ENCODE measurements at regions not wholly inside any gene's neighbourhood (a gene's known extent, or its start where the extent isn't known, plus 50 kb on each side); places are given as distances from the start of the nearest gene placed in this dataset.

DNA sequence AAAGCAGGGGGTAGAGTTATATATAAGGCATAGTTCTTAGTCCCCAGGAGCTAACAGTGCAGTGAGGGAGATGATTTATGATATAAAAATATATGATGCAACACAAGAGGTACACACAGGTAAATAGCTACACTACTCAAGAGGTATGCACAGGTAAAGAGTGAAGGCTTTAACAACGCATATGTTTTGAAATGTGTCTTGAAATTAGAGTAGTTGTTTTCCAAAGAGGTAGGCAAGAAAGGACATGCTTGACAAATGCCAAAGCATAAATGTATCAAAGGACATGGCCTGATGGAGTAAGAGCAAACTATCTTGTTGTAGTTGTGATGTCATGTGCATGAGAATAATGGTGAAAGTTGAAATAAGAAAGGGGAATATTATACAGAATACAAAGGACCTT, 104.3 kb upstream of the C11orf87 start:
- no peak overlapping the region for H3K14ac ChIP-seq (ENCODE audit: insufficient read length)
- H4K8ac ChIP-seq (ENCODE audit: extremely low read depth, insufficient read depth, low read length): no peak overlapping the region
- POLR2A ChIA-PET (ENCODE audit: partially characterized antibody): no interaction called here
- no peak overlapping the region for H3K9ac ChIP-seq (replicated peaks in 1 of 4; ENCODE audit: extremely low read depth in 1 of 4, low read depth in 3 of 4, low read length in 3 of 4)
- H3K4me1 ChIP-seq (replicated peaks in 1 of 4; ENCODE audit: control insufficient read depth in 3 of 4, insufficient read depth in 4 of 4, low read length in 3 of 4): no peaks in the 10 kb centered on the region
- no peaks in the 10 kb centered on the region for H3K27me3 ChIP-seq (replicated peaks in 1 of 4; ENCODE audit: control insufficient read depth in 3 of 4, extremely low read depth in 1 of 4, insufficient read depth in 3 of 4, low read length in 3 of 4)
- 85% methylated on average over 1 of the region's 1 CpG; no CpG with 5 or more reads in 1 of the 2 experiments for WGBS, 2 experiments (ENCODE audit: extremely low coverage in 1 of 2, insufficient coverage in 1 of 2, insufficient read length in 1 of 2, insufficient replicate concordance in 2 of 2, low coverage in 1 of 2, low lambda C conversion rate in 2 of 2, missing lambda C conversion rate in 1 of 2)
- no peak overlapping the region for H3K23ac ChIP-seq (ENCODE audit: insufficient read length)
- H3K9me3 ChIP-seq (ENCODE audit: insufficient read depth in 2 of 2, low read depth in 1 of 2, low read length in 1 of 2): no peaks in the 10 kb centered on the region
- H3K56ac ChIP-seq (replicated peaks; ENCODE audit: insufficient read length, low read depth, low read length): no peak overlapping the region
- H3K79me2 ChIP-seq (ENCODE audit: control insufficient read depth in 1 of 2, insufficient read depth in 2 of 2, low read length in 2 of 2): no peaks in the 10 kb centered on the region
- H3K79me1 ChIP-seq (ENCODE audit: low read depth, low read length): no peaks in the 10 kb centered on the region
- H4K91ac ChIP-seq (replicated peaks; ENCODE audit: insufficient read length, low read length): no peak overlapping the region
- no peak for TF ChIP-seq NANOG (IDR thresholded peaks at IDR 0.05; ENCODE audit: insufficient read depth, low read depth, low read length, poor library complexity, severe bottlenecking)
- TF ChIP-seq, protein P1, sequence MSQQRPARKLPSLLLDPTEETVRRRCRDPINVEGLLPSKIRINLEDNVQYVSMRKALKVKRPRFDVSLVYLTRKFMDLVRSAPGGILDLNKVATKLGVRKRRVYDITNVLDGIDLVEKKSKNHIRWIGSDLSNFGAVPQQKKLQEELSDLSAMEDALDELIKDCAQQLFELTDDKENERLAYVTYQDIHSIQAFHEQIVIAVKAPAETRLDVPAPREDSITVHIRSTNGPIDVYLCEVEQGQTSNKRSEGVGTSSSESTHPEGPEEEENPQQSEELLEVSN (IDR thresholded peaks at IDR 0.05): no peak
- TF ChIP-seq GTF2F1 (IDR thresholded peaks at IDR 0.05; ENCODE audit: borderline replicate concordance, low read depth, low read length): no peak
- TF ChIP-seq CBX8 (IDR thresholded peaks at IDR 0.05; ENCODE audit: borderline replicate concordance, low read depth, low read length): no peak
- no peak for TF ChIP-seq JUND (IDR thresholded peaks at IDR 0.05; ENCODE audit: low read length)
- TF ChIP-seq PHF8 (conservative IDR thresholded peaks at IDR 0.05; ENCODE audit: low read depth, low read length): no peak
- TF ChIP-seq EZH2 (IDR thresholded peaks at IDR 0.05; ENCODE audit: low read depth, low read length, severe bottlenecking): no peak
- TF ChIP-seq JUN (IDR thresholded peaks at IDR 0.05; ENCODE audit: low read depth, low read length): no peak
- no peak for TF ChIP-seq RXRA (IDR thresholded peaks at IDR 0.05; ENCODE audit: insufficient read depth, low read depth, low read length)
- no peak overlapping the region for H2BK20ac ChIP-seq (ENCODE audit: low read length)
- no peak overlapping the region for H3K4ac ChIP-seq (replicated peaks; ENCODE audit: insufficient read length, low read depth, low read length)
- H3K18ac ChIP-seq (ENCODE audit: extremely low read depth, low read length): no peak overlapping the region
- no peak overlapping the region for H3K4me3 ChIP-seq (ENCODE audit: extremely low read depth in 1 of 4, insufficient read depth in 2 of 4, low read depth in 3 of 4, low read length in 4 of 4)
- no peak overlapping the region for H2BK5ac ChIP-seq (ENCODE audit: low read depth, low read length)
- H2BK120ac ChIP-seq (replicated peaks; ENCODE audit: low read depth, low read length): no peak overlapping the region
- no peaks in the 10 kb centered on the region for H3K23me2 ChIP-seq (ENCODE audit: low read depth, low read length)
- CTCF ChIA-PET (ENCODE audit: partially characterized antibody): no interaction called here
- no peak overlapping the region for H2BK15ac ChIP-seq (ENCODE audit: low read length)
- no peaks in the 10 kb centered on the region for H4K20me1 ChIP-seq (replicated peaks in 1 of 2; ENCODE audit: control insufficient read depth in 1 of 2, insufficient read depth in 2 of 2, low read length in 2 of 2)
- H2AK5ac ChIP-seq (ENCODE audit: low read depth, low read length): no peak overlapping the region
- H3K4me2 ChIP-seq (ENCODE audit: insufficient read depth in 1 of 2, low read depth in 2 of 2, low read length in 2 of 2): no peak overlapping the region
- FAIRE-seq: no peak
- no peak for DNase-seq (ENCODE audit: low read depth in 1 of 2, low spot score in 2 of 2)
- no peaks in the 10 kb centered on the region for H3K36me3 ChIP-seq (ENCODE audit: control insufficient read depth in 2 of 4, insufficient read depth in 4 of 4, low read length in 3 of 4)
- H2AFZ ChIP-seq (ENCODE audit: low read length): no peak overlapping the region
- H2BK12ac ChIP-seq (ENCODE audit: low read depth, low read length): no peak overlapping the region
- no peak overlapping the region for H3K27ac ChIP-seq (ENCODE audit: low read depth, low read length)
- no peak overlapping the region for H4K5ac ChIP-seq (ENCODE audit: insufficient read length, low read depth, low read length)
